ENCODE measurements at regions not wholly inside any gene's neighbourhood (a gene's known extent, or its start where the extent isn't known, plus 50 kb on each side); places are given as distances from the start of the nearest gene placed in this dataset.
"Not testable (repeated sequence)": the region's sequence is repeated elsewhere in the genome, so short reads cannot be mapped to it uniquely, and the experiment has no call there.

GRCh38 chr11:34805937-34806336 is 110.2 kb downstream of the APIP start:
- ChIA-PET CTCF (interaction anchor here (0.6 kb wide), 1 partner anchor 235 kb away, joined by 4 read pairs; no protein-coding TSS in a partner anchor), POLR2A (no interaction called here)
- TF ChIP-seq FOXA1 (IDR thresholded peaks at IDR 0.05) (no peak), ZNF384 (IDR thresholded peaks at IDR 0.05) (no peak), SUZ12 (IDR thresholded peaks at IDR 0.05) (no peak)
- DNase-seq (ENCODE audit: extremely low spot score), result no peak

- CTCF ChIA-PET, result no interaction called here
- DNase-seq (ENCODE audit: extremely low spot score), result no peak
- POLR2A ChIA-PET, result no interaction called here
- TF ChIP-seq FOXM1 (IDR thresholded peaks at IDR 0.05; ENCODE audit: borderline replicate concordance) (no peak), ZNF384 (IDR thresholded peaks at IDR 0.05) (no peak), SP1 (IDR thresholded peaks at IDR 0.05) (no peak), BHLHE40 (IDR thresholded peaks at IDR 0.05; ENCODE audit: borderline replicate concordance) (no peak), ELF4 (IDR thresholded peaks at IDR 0.05) (no peak), CTBP1 (IDR thresholded peaks at IDR 0.05; ENCODE audit: borderline replicate concordance) (no peak), ARNT (IDR thresholded peaks at IDR 0.05) (no peak), HDGF (IDR thresholded peaks at IDR 0.05; ENCODE audit: borderline replicate concordance) (no peak), NFRKB (IDR thresholded peaks at IDR 0.05) (no peak)
Observed at GRCh38 chr11:34799848-34800247, 116.3 kb downstream of the APIP start.

- DNase-seq (ENCODE audit: extremely low spot score), result no peak
- POLR2A ChIA-PET, result no interaction called here
- TF ChIP-seq NFRKB (IDR thresholded peaks at IDR 0.05) (no peak), ELF4 (IDR thresholded peaks at IDR 0.05) (no peak), L3MBTL2 (conservative IDR thresholded peaks at IDR 0.05) (no peak)
- CTCF ChIA-PET, result no interaction called here
Observed at GRCh38 chr11:34798985-34799384, 117.2 kb downstream of the APIP start.

- CTCF ChIA-PET; POLR2A ChIA-PET; DNase-seq (ENCODE audit: extremely low spot score): not testable (repeated sequence)
Observed at GRCh38 chr11:34797497-34797896, 118.7 kb downstream of the APIP start.

- DNase-seq (ENCODE audit: extremely low spot score), result no peak
- CTCF ChIA-PET, result no interaction called here
- POLR2A ChIA-PET, result no interaction called here
- TF ChIP-seq CTBP1 (IDR thresholded peaks at IDR 0.05; ENCODE audit: borderline replicate concordance) (no peak), L3MBTL2 (conservative IDR thresholded peaks at IDR 0.05) (no peak), BHLHE40 (IDR thresholded peaks at IDR 0.05; ENCODE audit: borderline replicate concordance) (no peak), TARDBP (IDR thresholded peaks at IDR 0.05) (no peak), FOXM1 (IDR thresholded peaks at IDR 0.05; ENCODE audit: borderline replicate concordance) (no peak), SUZ12 (IDR thresholded peaks at IDR 0.05) (no peak)
Observed at GRCh38 chr11:34795641-34796040, 120.5 kb downstream of the APIP start.

- ChIA-PET CTCF (no interaction called here), POLR2A (no interaction called here)
- TF ChIP-seq LEF1 (IDR thresholded peaks at IDR 0.05; ENCODE audit: borderline replicate concordance), result no peak
- TF ChIP-seq SUZ12 (IDR thresholded peaks at IDR 0.05), result no peak
- TF ChIP-seq ELF4 (IDR thresholded peaks at IDR 0.05), result no peak
- no peak for TF ChIP-seq BHLHE40 (IDR thresholded peaks at IDR 0.05; ENCODE audit: borderline replicate concordance)
- no peak for TF ChIP-seq SP1 (IDR thresholded peaks at IDR 0.05)
Observed at GRCh38 chr11:34794696-34795095, 121.5 kb downstream of the APIP start.

GRCh38 chr11:34793666-34794065 is 122.5 kb downstream of the APIP start:
- ChIA-PET POLR2A (no interaction called here), CTCF (no interaction called here)
- no peak for DNase-seq (ENCODE audit: extremely low spot score)
- TF ChIP-seq BHLHE40 (IDR thresholded peaks at IDR 0.05; ENCODE audit: borderline replicate concordance), result no peak
- no peak for TF ChIP-seq HDGF (IDR thresholded peaks at IDR 0.05; ENCODE audit: borderline replicate concordance)
- TF ChIP-seq FOXK2 (IDR thresholded peaks at IDR 0.05), result no peak
- TF ChIP-seq FOXA1 (IDR thresholded peaks at IDR 0.05), result no peak
- no peak for TF ChIP-seq NFRKB (IDR thresholded peaks at IDR 0.05)
- TF ChIP-seq ARNT (IDR thresholded peaks at IDR 0.05), result no peak
- TF ChIP-seq L3MBTL2 (conservative IDR thresholded peaks at IDR 0.05), result no peak
- no peak for TF ChIP-seq ELF4 (IDR thresholded peaks at IDR 0.05)

More at GRCh38 chr11:34794696-34795095, 121.5 kb downstream of the APIP start:
- no peak for DNase-seq (ENCODE audit: extremely low spot score)

- ChIA-PET POLR2A (no interaction called here), CTCF (no interaction called here)
- TF ChIP-seq LEF1 (IDR thresholded peaks at IDR 0.05; ENCODE audit: borderline replicate concordance) (no peak), L3MBTL2 (conservative IDR thresholded peaks at IDR 0.05) (no peak), NFRKB (IDR thresholded peaks at IDR 0.05) (no peak), FOXK2 (IDR thresholded peaks at IDR 0.05) (no peak), SP1 (IDR thresholded peaks at IDR 0.05) (no peak), FOXM1 (IDR thresholded peaks at IDR 0.05; ENCODE audit: borderline replicate concordance) (no peak), TARDBP (IDR thresholded peaks at IDR 0.05) (no peak), ELF4 (IDR thresholded peaks at IDR 0.05) (no peak), HDGF (IDR thresholded peaks at IDR 0.05; ENCODE audit: borderline replicate concordance) (no peak), FOXA1 (IDR thresholded peaks at IDR 0.05) (no peak), SUZ12 (IDR thresholded peaks at IDR 0.05) (no peak), ZNF384 (IDR thresholded peaks at IDR 0.05) (no peak), PKNOX1 (IDR thresholded peaks at IDR 0.05) (no peak), ARNT (IDR thresholded peaks at IDR 0.05) (no peak), BHLHE40 (IDR thresholded peaks at IDR 0.05; ENCODE audit: borderline replicate concordance) (no peak), CTBP1 (IDR thresholded peaks at IDR 0.05; ENCODE audit: borderline replicate concordance) (no peak)
- no peak for DNase-seq (ENCODE audit: extremely low spot score)
Observed at GRCh38 chr11:34792814-34793258, 123.3 kb downstream of the APIP start.

All from HEK293T (cell line).